Activated CD4-positive, alpha-beta memory T cell treated with anti-CD3 and anti-CD28 coated beads for 36 hours (primary cell): ENCODE measurements at regions not wholly inside any gene's neighbourhood (a gene's known extent, or its start where the extent isn't known, plus 50 kb on each side); places are given as distances from the start of the nearest gene placed in this dataset.
"Not testable (repeated sequence)": the region's sequence is repeated elsewhere in the genome, so short reads cannot be mapped to it uniquely, and the experiment has no call there.

Experiments
- CTCF ChIA-PET: fragments of 350-600 bp; sonication (Branson Sonifier 250); formaldehyde crosslinking; loops from one replicate; lab custom pipeline; 2021; ENCODE audit warnings: antibody characterized with exemption, inconsistent platforms; lab: Charles Lee
- POLR2A ChIA-PET: fragments of 350-600 bp; sonication (Branson Sonifier 250); formaldehyde crosslinking; loops from one replicate; lab custom pipeline; 2021; ENCODE audit warnings: antibody characterized with exemption; lab: Charles Lee
- DNase-seq: peaks from one replicate; pipeline ENCODE4 v3.0.0-alpha.2; 2020
- H3K27ac Mint-ChIP-seq: one replicate; pipeline ENCODE4 v1.8.0; 2021; ENCODE audit warnings: mixed read lengths
- H3K27me3 Mint-ChIP-seq: one replicate; pipeline ENCODE4 v1.8.0; 2021; ENCODE audit warnings: mixed read lengths
- H3K36me3 Mint-ChIP-seq: one replicate; pipeline ENCODE4 v1.8.0; 2021; ENCODE audit warnings: mixed read lengths
- H3K4me1 Mint-ChIP-seq: one replicate; pipeline ENCODE4 v1.8.0; 2021; ENCODE audit warnings: low read depth, mixed read lengths
- H3K4me3 Mint-ChIP-seq: one replicate; pipeline ENCODE4 v1.8.0; 2021; ENCODE audit warnings: mild to moderate bottlenecking, mixed read lengths
- H3K9me3 Mint-ChIP-seq: one replicate; pipeline ENCODE4 v1.8.0; 2021; ENCODE audit warnings: mixed read lengths
- intact Hi-C: fragments of 100-400 bp; cut with micrococcal nuclease; formaldehyde crosslinking; loops from one replicate; pipeline ENCODE4 v1.15.1; 2023

GRCh38 chr3:177331203-177331835 is 134.0 kb upstream of the TBL1XR1 start:
- no peaks in the 10 kb centered on the region for H3K9me3 Mint-ChIP-seq
- CTCF ChIA-PET = no interaction called here
- no peaks in the 10 kb centered on the region for H3K4me1 Mint-ChIP-seq
- H3K27me3 Mint-ChIP-seq = peaks cover 4% of the 10 kb centered on the region
- no peak for DNase-seq
- no peaks in the 10 kb centered on the region for H3K36me3 Mint-ChIP-seq
- no peak overlapping the region for H3K27ac Mint-ChIP-seq
- H3K4me3 Mint-ChIP-seq = no peak overlapping the region
- POLR2A ChIA-PET = no interaction called here
- intact Hi-C loops = no loop called here

- Mint-ChIP-seq H3K4me3 (no peak overlapping the region), H3K27ac (no peak overlapping the region), H3K4me1 (peaks cover 12% of the 10 kb centered on the region), H3K27me3 (peaks cover 4% of the 10 kb centered on the region), H3K36me3 (no peaks in the 10 kb centered on the region), H3K9me3 (no peaks in the 10 kb centered on the region)
- CTCF ChIA-PET = no interaction called here
- intact Hi-C loops = no loop called here
- POLR2A ChIA-PET = no interaction called here
- no peak for DNase-seq
Observed at GRCh38 chr3:177332955-177333354, 135.7 kb upstream of the TBL1XR1 start.

GRCh38 chr3:177333533-177334520 is 136.5 kb upstream of the TBL1XR1 start:
- intact Hi-C loops = no loop called here
- H3K36me3 Mint-ChIP-seq = no peaks in the 10 kb centered on the region
- DNase-seq = no peak
- H3K4me1 Mint-ChIP-seq = peaks cover 19% of the 10 kb centered on the region
- ChIA-PET CTCF (no interaction called here), POLR2A (no interaction called here)
- no peak overlapping the region for H3K27ac Mint-ChIP-seq
- H3K9me3 Mint-ChIP-seq = no peaks in the 10 kb centered on the region
- peaks cover 4% of the 10 kb centered on the region for H3K27me3 Mint-ChIP-seq
- no peak overlapping the region for H3K4me3 Mint-ChIP-seq

GRCh38 chr3:177334803-177335202 is 137.5 kb upstream of the TBL1XR1 start:
- Mint-ChIP-seq H3K36me3 (no peaks in the 10 kb centered on the region), H3K27me3 (peaks cover 4% of the 10 kb centered on the region), H3K9me3 (no peaks in the 10 kb centered on the region), H3K4me3 (no peak overlapping the region), H3K27ac (no peak overlapping the region), H3K4me1 (peaks cover 26% of the 10 kb centered on the region)
- ChIA-PET POLR2A (no interaction called here), CTCF (no interaction called here)
- intact Hi-C loops = no loop called here
- DNase-seq = no peak

GRCh38 chr3:177335728-177336127 is 138.4 kb upstream of the TBL1XR1 start:
- Mint-ChIP-seq H3K4me3 (no peak overlapping the region), H3K9me3 (no peaks in the 10 kb centered on the region), H3K27me3 (peaks cover 4% of the 10 kb centered on the region), H3K27ac (no peak overlapping the region), H3K4me1 (peaks cover 26% of the 10 kb centered on the region), H3K36me3 (no peaks in the 10 kb centered on the region)
- ChIA-PET CTCF (no interaction called here), POLR2A (no interaction called here)
- DNase-seq = no peak
- intact Hi-C loops = no loop called here

- Mint-ChIP-seq H3K4me1 (peaks cover 27% of the 10 kb centered on the region), H3K36me3 (no peaks in the 10 kb centered on the region), H3K27me3 (peaks cover 4% of the 10 kb centered on the region), H3K27ac (no peak overlapping the region), H3K9me3 (no peaks in the 10 kb centered on the region), H3K4me3 (no peak overlapping the region)
- ChIA-PET POLR2A (interaction anchor here (0.6 to 1.8 kb wide), 11 partner anchors 9 to 286 kb away, joined by 3 to 14 read pairs (median 3); partner anchors contain the start of gene TBL1XR1), CTCF (interaction anchor here (0.7 to 2.2 kb wide), 4 partner anchors 9 to 489 kb away, joined by 3 to 8 read pairs (median 6); no protein-coding TSS in a partner anchor)
- no peak for DNase-seq
- intact Hi-C loops = loop anchor here (1.0 kb wide), 5 partner anchors 8 to 136 kb away; no protein-coding TSS in a partner anchor
Observed at GRCh38 chr3:177336873-177337450, 139.7 kb upstream of the TBL1XR1 start.

GRCh38 chr3:177337541-177338331 is 140.5 kb upstream of the TBL1XR1 start:
- Mint-ChIP-seq H3K4me3 (no peak overlapping the region), H3K27ac (peak overlapping the region; percentile 77), H3K4me1 (peaks cover 29% of the 10 kb centered on the region), H3K36me3 (no peaks in the 10 kb centered on the region), H3K9me3 (no peaks in the 10 kb centered on the region), H3K27me3 (peaks cover 4% of the 10 kb centered on the region)
- intact Hi-C loops = loop anchor here (1.0 kb wide), 5 partner anchors 8 to 136 kb away; no protein-coding TSS in a partner anchor
- ChIA-PET CTCF (interaction anchor here (0.7 to 2.2 kb wide), 4 partner anchors 9 to 488 kb away, joined by 3 to 8 read pairs (median 6); no protein-coding TSS in a partner anchor), POLR2A (interaction anchor here (0.6 to 1.8 kb wide), 12 partner anchors 9 to 287 kb away, joined by 3 to 14 read pairs (median 3); partner anchors contain the start of gene TBL1XR1)
- DNase-seq = peak; percentile 91

- Mint-ChIP-seq H3K4me3 (no peak overlapping the region), H3K36me3 (no peaks in the 10 kb centered on the region), H3K27me3 (peaks cover 4% of the 10 kb centered on the region), H3K4me1 (peaks cover 35% of the 10 kb centered on the region), H3K27ac (peak overlapping the region; percentile 38), H3K9me3 (no peaks in the 10 kb centered on the region)
- intact Hi-C loops = no loop called here
- ChIA-PET CTCF (interaction anchor here (2.2 kb wide), 1 partner anchor 21 kb away, joined by 8 read pairs; no protein-coding TSS in a partner anchor), POLR2A (interaction anchor here (0.9 kb wide), 1 partner anchor 191 kb away, joined by 3 read pairs; no protein-coding TSS in a partner anchor)
- no peak for DNase-seq
Observed at GRCh38 chr3:177338697-177339219, 141.5 kb upstream of the TBL1XR1 start.

- Mint-ChIP-seq H3K27ac (peak overlapping the region; percentile 38), H3K4me1 (peaks cover 39% of the 10 kb centered on the region)
- CTCF ChIA-PET = interaction anchor here (2.2 kb wide), 1 partner anchor 20 kb away, joined by 8 read pairs; no protein-coding TSS in a partner anchor
- H3K27me3 Mint-ChIP-seq, DNase-seq, H3K9me3 Mint-ChIP-seq, POLR2A ChIA-PET, H3K36me3 Mint-ChIP-seq, H3K4me3 Mint-ChIP-seq, intact Hi-C loops: not testable (repeated sequence)
Observed at GRCh38 chr3:177339220-177339703, 142.0 kb upstream of the TBL1XR1 start.

GRCh38 chr3:177340243-177340830 is 143.1 kb upstream of the TBL1XR1 start:
- no peak for DNase-seq
- Mint-ChIP-seq H3K27ac (no peak overlapping the region), H3K4me1 (peaks cover 45% of the 10 kb centered on the region), H3K27me3 (peaks cover 2% of the 10 kb centered on the region), H3K4me3 (no peak overlapping the region), H3K36me3 (no peaks in the 10 kb centered on the region), H3K9me3 (no peaks in the 10 kb centered on the region)
- intact Hi-C loops = no loop called here
- CTCF ChIA-PET = no interaction called here
- POLR2A ChIA-PET = no interaction called here
